ENCODE measurements at regions not wholly inside any gene's neighbourhood (a gene's known extent, or its start where the extent isn't known, plus 50 kb on each side); places are given as distances from the start of the nearest gene placed in this dataset.

GRCh38 chr13:29939158-29939557, 88.7 kb upstream of the UBL3 start:
- no peaks in the 10 kb centered on the region for H3K36me3 Mint-ChIP-seq (ENCODE audit: insufficient read depth)
- TF ChIP-seq CTCF (IDR thresholded peaks at IDR 0.05; ENCODE audit: unreplicated experiment) = no peak
- DNase-seq (ENCODE audit: low spot score, unreplicated experiment) = no peak
- H3K27me3 Mint-ChIP-seq = peaks cover 3% of the 10 kb centered on the region
- no peak overlapping the region for H3K4me3 Mint-ChIP-seq (ENCODE audit: low read depth)
- no peaks in the 10 kb centered on the region for H3K9me3 Mint-ChIP-seq (ENCODE audit: low read depth)
- peaks cover 17% of the 10 kb centered on the region for H3K4me1 Mint-ChIP-seq (ENCODE audit: low read depth)
- H3K27ac Mint-ChIP-seq = no peak overlapping the region

- no peak for DNase-seq (ENCODE audit: low spot score, unreplicated experiment)
- Mint-ChIP-seq H3K27ac (no peak overlapping the region), H3K36me3 (ENCODE audit: insufficient read depth) (no peaks in the 10 kb centered on the region), H3K9me3 (ENCODE audit: low read depth) (no peaks in the 10 kb centered on the region), H3K4me1 (ENCODE audit: low read depth) (peaks cover 14% of the 10 kb centered on the region), H3K4me3 (ENCODE audit: low read depth) (no peak overlapping the region), H3K27me3 (peaks cover 3% of the 10 kb centered on the region)
- no peak for TF ChIP-seq CTCF (IDR thresholded peaks at IDR 0.05; ENCODE audit: unreplicated experiment)
Observed at GRCh38 chr13:29937841-29938240, 87.4 kb upstream of the UBL3 start.

- no peak for TF ChIP-seq CTCF (IDR thresholded peaks at IDR 0.05; ENCODE audit: unreplicated experiment)
- Mint-ChIP-seq H3K27me3 (peaks cover 3% of the 10 kb centered on the region), H3K4me3 (ENCODE audit: low read depth) (no peak overlapping the region)
Observed at GRCh38 chr13:29937379-29937778, 87.0 kb upstream of the UBL3 start.

GRCh38 chr13:29936956-29937355, 86.5 kb upstream of the UBL3 start:
- Mint-ChIP-seq H3K4me1 (ENCODE audit: low read depth) (peaks cover 14% of the 10 kb centered on the region), H3K9me3 (ENCODE audit: low read depth) (no peaks in the 10 kb centered on the region), H3K4me3 (ENCODE audit: low read depth) (no peak overlapping the region), H3K27ac (no peak overlapping the region), H3K27me3 (peaks cover 3% of the 10 kb centered on the region), H3K36me3 (ENCODE audit: insufficient read depth) (no peaks in the 10 kb centered on the region)
- TF ChIP-seq CTCF (IDR thresholded peaks at IDR 0.05; ENCODE audit: unreplicated experiment) = no peak
- DNase-seq (ENCODE audit: low spot score, unreplicated experiment) = no peak

More at GRCh38 chr13:29937379-29937778, 87.0 kb upstream of the UBL3 start:
- Mint-ChIP-seq H3K4me1 (ENCODE audit: low read depth) (peaks cover 14% of the 10 kb centered on the region), H3K36me3 (ENCODE audit: insufficient read depth) (no peaks in the 10 kb centered on the region), H3K9me3 (ENCODE audit: low read depth) (no peaks in the 10 kb centered on the region), H3K27ac (no peak overlapping the region)
- no peak for DNase-seq (ENCODE audit: low spot score, unreplicated experiment)

- no peak for TF ChIP-seq CTCF (IDR thresholded peaks at IDR 0.05; ENCODE audit: unreplicated experiment)
- Mint-ChIP-seq H3K27me3 (peaks cover 3% of the 10 kb centered on the region), H3K36me3 (ENCODE audit: insufficient read depth) (no peaks in the 10 kb centered on the region), H3K4me1 (ENCODE audit: low read depth) (peaks cover 14% of the 10 kb centered on the region), H3K27ac (peak overlapping the region; percentile 9), H3K9me3 (ENCODE audit: low read depth) (no peaks in the 10 kb centered on the region), H3K4me3 (ENCODE audit: low read depth) (peak overlapping the region; percentile 37)
- DNase-seq (ENCODE audit: low spot score, unreplicated experiment) = peak; percentile 10
Observed at GRCh38 chr13:29936051-29936813, 85.8 kb upstream of the UBL3 start.
